ENCODE measurements at regions not wholly inside any gene's neighbourhood (a gene's known extent, or its start where the extent isn't known, plus 50 kb on each side); places are given as distances from the start of the nearest gene placed in this dataset.

- no peak overlapping the region for H3K27ac ChIP-seq (ENCODE audit: low read depth, low read length)
- H3K27me3 ChIP-seq (ENCODE audit: control insufficient read depth in 3 of 3, insufficient read depth in 3 of 3, low read length in 3 of 3): no peaks in the 10 kb centered on the region
- H3K4me3 ChIP-seq (ENCODE audit: low read length in 3 of 3): no peak overlapping the region
- H3K4me1 ChIP-seq (ENCODE audit: control insufficient read depth in 3 of 3, insufficient read depth in 3 of 3, low read length in 3 of 3): no peaks in the 10 kb centered on the region
- H3K9me3 ChIP-seq (ENCODE audit: control insufficient read depth in 3 of 3, low read length in 3 of 3): no peaks in the 10 kb centered on the region
- H3K36me3 ChIP-seq (ENCODE audit: control insufficient read depth in 3 of 3, insufficient read depth in 3 of 3, low read length in 3 of 3): no peaks in the 10 kb centered on the region
- no peak overlapping the region for H3K9ac ChIP-seq (ENCODE audit: low read depth in 1 of 3, low read length in 3 of 3)
Measured at GRCh38 chr11:114918286-114918685, 240.0 kb downstream of the NXPE2 start.

GRCh38 chr11:114921697-114922096 is 243.4 kb downstream of the NXPE2 start:
- Histone ChIP-seq H3K4me1 (ENCODE audit: control insufficient read depth in 3 of 3, insufficient read depth in 3 of 3, low read length in 3 of 3) (no peaks in the 10 kb centered on the region), H3K27me3 (ENCODE audit: control insufficient read depth in 3 of 3, insufficient read depth in 3 of 3, low read length in 3 of 3) (no peaks in the 10 kb centered on the region), H3K9ac (ENCODE audit: low read depth in 1 of 3, low read length in 3 of 3) (no peak overlapping the region), H3K27ac (ENCODE audit: low read depth, low read length) (no peak overlapping the region), H3K36me3 (ENCODE audit: control insufficient read depth in 3 of 3, insufficient read depth in 3 of 3, low read length in 3 of 3) (no peaks in the 10 kb centered on the region), H3K4me3 (ENCODE audit: low read length in 3 of 3) (no peak overlapping the region), H3K9me3 (ENCODE audit: control insufficient read depth in 3 of 3, low read length in 3 of 3) (no peaks in the 10 kb centered on the region)

GRCh38 chr11:114924042-114924441 is 245.7 kb downstream of the NXPE2 start:
- H3K4me3 ChIP-seq (ENCODE audit: low read length in 3 of 3): no peak overlapping the region
- no peaks in the 10 kb centered on the region for H3K36me3 ChIP-seq (ENCODE audit: control insufficient read depth in 3 of 3, insufficient read depth in 3 of 3, low read length in 3 of 3)
- no peaks in the 10 kb centered on the region for H3K4me1 ChIP-seq (ENCODE audit: control insufficient read depth in 3 of 3, insufficient read depth in 3 of 3, low read length in 3 of 3)
- no peaks in the 10 kb centered on the region for H3K27me3 ChIP-seq (ENCODE audit: control insufficient read depth in 3 of 3, insufficient read depth in 3 of 3, low read length in 3 of 3)
- H3K27ac ChIP-seq (ENCODE audit: low read depth, low read length): no peak overlapping the region
- no peaks in the 10 kb centered on the region for H3K9me3 ChIP-seq (ENCODE audit: control insufficient read depth in 3 of 3, low read length in 3 of 3)
- no peak overlapping the region for H3K9ac ChIP-seq (ENCODE audit: low read depth in 1 of 3, low read length in 3 of 3)

GRCh38 chr11:114925591-114925990 is 247.3 kb downstream of the NXPE2 start:
- Histone ChIP-seq H3K36me3 (ENCODE audit: control insufficient read depth in 3 of 3, insufficient read depth in 3 of 3, low read length in 3 of 3) (no peaks in the 10 kb centered on the region), H3K9ac (ENCODE audit: low read depth in 1 of 3, low read length in 3 of 3) (no peak overlapping the region), H3K4me1 (ENCODE audit: control insufficient read depth in 3 of 3, insufficient read depth in 3 of 3, low read length in 3 of 3) (no peaks in the 10 kb centered on the region), H3K4me3 (ENCODE audit: low read length in 3 of 3) (no peak overlapping the region), H3K27me3 (ENCODE audit: control insufficient read depth in 3 of 3, insufficient read depth in 3 of 3, low read length in 3 of 3) (no peaks in the 10 kb centered on the region), H3K9me3 (ENCODE audit: control insufficient read depth in 3 of 3, low read length in 3 of 3) (no peaks in the 10 kb centered on the region), H3K27ac (ENCODE audit: low read depth, low read length) (no peak overlapping the region)

- no peaks in the 10 kb centered on the region for H3K36me3 ChIP-seq (ENCODE audit: control insufficient read depth in 3 of 3, insufficient read depth in 3 of 3, low read length in 3 of 3)
- no peaks in the 10 kb centered on the region for H3K4me1 ChIP-seq (ENCODE audit: control insufficient read depth in 3 of 3, insufficient read depth in 3 of 3, low read length in 3 of 3)
- H3K9ac ChIP-seq (ENCODE audit: low read depth in 1 of 3, low read length in 3 of 3): no peak overlapping the region
- no peak overlapping the region for H3K27ac ChIP-seq (ENCODE audit: low read depth, low read length)
- no peaks in the 10 kb centered on the region for H3K27me3 ChIP-seq (ENCODE audit: control insufficient read depth in 3 of 3, insufficient read depth in 3 of 3, low read length in 3 of 3)
- H3K4me3 ChIP-seq (ENCODE audit: low read length in 3 of 3): no peak overlapping the region
- H3K9me3 ChIP-seq (ENCODE audit: control insufficient read depth in 3 of 3, low read length in 3 of 3): no peaks in the 10 kb centered on the region
Measured at GRCh38 chr11:114928260-114928870, 250.0 kb downstream of the NXPE2 start.

- no peak overlapping the region for H3K4me3 ChIP-seq (ENCODE audit: low read length in 3 of 3)
- H3K27ac ChIP-seq (ENCODE audit: low read depth, low read length): no peak overlapping the region
- H3K27me3 ChIP-seq (ENCODE audit: control insufficient read depth in 3 of 3, insufficient read depth in 3 of 3, low read length in 3 of 3): no peaks in the 10 kb centered on the region
- H3K4me1 ChIP-seq (ENCODE audit: control insufficient read depth in 3 of 3, insufficient read depth in 3 of 3, low read length in 3 of 3): no peaks in the 10 kb centered on the region
- no peaks in the 10 kb centered on the region for H3K36me3 ChIP-seq (ENCODE audit: control insufficient read depth in 3 of 3, insufficient read depth in 3 of 3, low read length in 3 of 3)
- peaks cover 0 to 3% (median 0%) of the 10 kb centered on the region in 3 donors for H3K9me3 ChIP-seq (ENCODE audit: control insufficient read depth in 3 of 3, low read length in 3 of 3)
- no peak overlapping the region for H3K9ac ChIP-seq (ENCODE audit: low read depth in 1 of 3, low read length in 3 of 3)
Measured at GRCh38 chr11:114929351-114930000, 251.1 kb downstream of the NXPE2 start.

GRCh38 chr11:114938799-114939198 is 260.5 kb downstream of the NXPE2 start:
- Histone ChIP-seq H3K4me1 (ENCODE audit: control insufficient read depth in 3 of 3, insufficient read depth in 3 of 3, low read length in 3 of 3) (no peaks in the 10 kb centered on the region), H3K36me3 (ENCODE audit: control insufficient read depth in 3 of 3, insufficient read depth in 3 of 3, low read length in 3 of 3) (no peaks in the 10 kb centered on the region), H3K27me3 (ENCODE audit: control insufficient read depth in 3 of 3, insufficient read depth in 3 of 3, low read length in 3 of 3) (no peaks in the 10 kb centered on the region), H3K9ac (ENCODE audit: low read depth in 1 of 3, low read length in 3 of 3) (no peak overlapping the region), H3K9me3 (ENCODE audit: control insufficient read depth in 3 of 3, low read length in 3 of 3) (peaks cover 0 to 3% (median 0%) of the 10 kb centered on the region in 3 donors), H3K4me3 (ENCODE audit: low read length in 3 of 3) (no peak overlapping the region), H3K27ac (ENCODE audit: low read depth, low read length) (no peak overlapping the region)

- no peaks in the 10 kb centered on the region for H3K4me1 ChIP-seq (ENCODE audit: control insufficient read depth in 3 of 3, insufficient read depth in 3 of 3, low read length in 3 of 3)
- H3K36me3 ChIP-seq (ENCODE audit: control insufficient read depth in 3 of 3, insufficient read depth in 3 of 3, low read length in 3 of 3): no peaks in the 10 kb centered on the region
- H3K4me3 ChIP-seq (ENCODE audit: low read length in 3 of 3): no peak overlapping the region
- H3K27me3 ChIP-seq (ENCODE audit: control insufficient read depth in 3 of 3, insufficient read depth in 3 of 3, low read length in 3 of 3): no peaks in the 10 kb centered on the region
- no peaks in the 10 kb centered on the region for H3K9me3 ChIP-seq (ENCODE audit: control insufficient read depth in 3 of 3, low read length in 3 of 3)
- no peak overlapping the region for H3K27ac ChIP-seq (ENCODE audit: low read depth, low read length)
- no peak overlapping the region for H3K9ac ChIP-seq (ENCODE audit: low read depth in 1 of 3, low read length in 3 of 3)
Measured at GRCh38 chr11:114942207-114942606, 263.9 kb downstream of the NXPE2 start.

- Histone ChIP-seq H3K9me3 (ENCODE audit: control insufficient read depth in 3 of 3, low read length in 3 of 3) (no peaks in the 10 kb centered on the region), H3K27ac (ENCODE audit: low read depth, low read length) (no peak overlapping the region), H3K27me3 (ENCODE audit: control insufficient read depth in 3 of 3, insufficient read depth in 3 of 3, low read length in 3 of 3) (no peaks in the 10 kb centered on the region), H3K4me1 (ENCODE audit: control insufficient read depth in 3 of 3, insufficient read depth in 3 of 3, low read length in 3 of 3) (no peaks in the 10 kb centered on the region), H3K4me3 (ENCODE audit: low read length in 3 of 3) (no peak overlapping the region), H3K9ac (ENCODE audit: low read depth in 1 of 3, low read length in 3 of 3) (no peak overlapping the region), H3K36me3 (ENCODE audit: control insufficient read depth in 3 of 3, insufficient read depth in 3 of 3, low read length in 3 of 3) (no peaks in the 10 kb centered on the region)
Measured at GRCh38 chr11:114949614-114950351, 271.5 kb downstream of the NXPE2 start.

- Histone ChIP-seq H3K27ac (ENCODE audit: low read depth, low read length) (no peak overlapping the region), H3K4me1 (ENCODE audit: control insufficient read depth in 3 of 3, insufficient read depth in 3 of 3, low read length in 3 of 3) (no peaks in the 10 kb centered on the region), H3K9me3 (ENCODE audit: control insufficient read depth in 3 of 3, low read length in 3 of 3) (no peaks in the 10 kb centered on the region), H3K36me3 (ENCODE audit: control insufficient read depth in 3 of 3, insufficient read depth in 3 of 3, low read length in 3 of 3) (no peaks in the 10 kb centered on the region), H3K4me3 (ENCODE audit: low read length in 3 of 3) (no peak overlapping the region), H3K27me3 (ENCODE audit: control insufficient read depth in 3 of 3, insufficient read depth in 3 of 3, low read length in 3 of 3) (no peaks in the 10 kb centered on the region), H3K9ac (ENCODE audit: low read depth in 1 of 3, low read length in 3 of 3) (no peak overlapping the region)
Measured at GRCh38 chr11:114953039-114953438, 274.7 kb downstream of the NXPE2 start.
